ENCODE measurements at regions not wholly inside any gene's neighbourhood (a gene's known extent, or its start where the extent isn't known, plus 50 kb on each side); places are given as distances from the start of the nearest gene placed in this dataset.

- POLR2A ChIA-PET, result no interaction called here
- Histone ChIP-seq H3K79me2 (ENCODE audit: control insufficient read depth, insufficient read depth, low read length) (no peaks in the 10 kb centered on the region), H4K20me1 (ENCODE audit: control insufficient read depth, insufficient read depth, low read length, poor library complexity, severe bottlenecking) (no peaks in the 10 kb centered on the region), H3K9ac (ENCODE audit: low read length) (no peak overlapping the region), H3K4me2 (replicated peaks; ENCODE audit: low read depth, low read length, poor library complexity, severe bottlenecking) (no peak overlapping the region), H3K4me3 (ENCODE audit: control extremely low read depth in 1 of 5, extremely low read depth in 1 of 5, insufficient read depth in 1 of 5, low read depth in 2 of 5, low read length in 4 of 5) (no peak overlapping the region), H3K36me3 (replicated peaks in 1 of 2; ENCODE audit: control extremely low read depth in 1 of 2, control insufficient read depth in 1 of 2, extremely low read depth in 1 of 2, insufficient read depth in 2 of 2, low read length in 1 of 2) (no peaks in the 10 kb centered on the region), H3K27ac (ENCODE audit: low read length in 2 of 2) (no peak overlapping the region), H3K9me3 (ENCODE audit: control extremely low read depth in 1 of 3, control insufficient read depth in 2 of 3, insufficient read depth in 1 of 3, low read length in 2 of 3) (no peaks in the 10 kb centered on the region), H3K27me3 (replicated peaks in 1 of 4; ENCODE audit: control extremely low read depth in 1 of 4, control insufficient read depth in 3 of 4, insufficient read depth in 4 of 4, low read length in 3 of 4) (no peaks in the 10 kb centered on the region), H2AFZ (ENCODE audit: insufficient read depth, low read depth, low read length, poor library complexity, severe bottlenecking) (no peak overlapping the region), H3K4me1 (ENCODE audit: control insufficient read depth in 2 of 2, insufficient read depth in 2 of 2, low read length in 2 of 2) (no peaks in the 10 kb centered on the region)
- peaks cover 17% of the 10 kb centered on the region for H3K27me3 Mint-ChIP-seq
- WGBS (ENCODE audit: insufficient coverage), result 33% methylated on average over 19 of the region's 21 CpGs
- intact Hi-C loops (cut with micrococcal nuclease), result no loop called here
- CTCF ChIA-PET, result interaction anchor here (0.8 to 7.0 kb wide), 11 partner anchors 9 to 735 kb away, joined by 3 to 62 read pairs (median 5); no protein-coding TSS in a partner anchor
- H3K9me3 Mint-ChIP-seq (ENCODE audit: insufficient read depth), result no peaks in the 10 kb centered on the region
- no peaks in the 10 kb centered on the region for H3K4me1 Mint-ChIP-seq
- H3K4me3 Mint-ChIP-seq, result no peak overlapping the region
- ATAC-seq (ENCODE audit: low read depth), result peak; percentile 75
- H3K27ac Mint-ChIP-seq, result no peak overlapping the region
- TF ChIP-seq CTCF (IDR thresholded peaks at IDR 0.05) (peak; percentile 89), EZH2 (IDR thresholded peaks at IDR 0.05; ENCODE audit: borderline replicate concordance, insufficient read depth, low read depth, low read length, poor library complexity, severe bottlenecking) (no peak)
- peak; percentile 70 for DNase-seq
Measured at GRCh38 chr1:5509664-5510452, 482.4 kb downstream of the NPHP4 start.

DNA sequence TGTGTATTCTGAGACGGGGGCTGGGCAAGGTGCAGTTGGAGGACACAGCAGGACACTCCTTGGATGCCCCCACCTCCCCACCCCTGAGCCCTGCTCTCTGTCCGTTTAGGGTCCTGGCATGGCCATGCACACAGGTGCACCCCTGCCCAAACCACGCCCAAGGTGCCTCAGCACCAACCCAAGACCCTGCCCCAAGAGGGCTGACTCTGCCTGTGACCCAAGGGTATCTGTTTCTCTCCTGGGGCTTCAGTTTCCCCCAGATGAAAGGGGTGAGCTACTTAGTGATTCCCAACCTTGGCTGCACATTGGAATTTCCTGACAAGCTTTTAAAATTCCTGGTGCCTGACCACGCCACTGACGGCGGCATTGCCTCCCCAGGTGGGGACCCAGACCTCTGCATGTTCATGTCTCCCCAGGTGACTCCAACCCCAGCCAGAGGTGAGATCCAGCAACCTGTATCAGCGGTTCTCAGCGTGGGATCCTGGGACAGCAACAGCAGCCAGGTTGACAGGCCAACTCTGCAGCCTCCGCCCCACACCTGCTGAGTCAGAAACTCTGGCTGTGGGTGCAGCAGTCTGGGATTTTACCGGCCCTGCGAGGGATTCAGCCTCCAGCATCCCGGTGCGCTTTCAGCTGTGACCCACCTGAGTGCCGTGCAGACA, 483.4 kb downstream of the NPHP4 start:
- Histone ChIP-seq H3K27me3 (replicated peaks in 1 of 4; ENCODE audit: control extremely low read depth in 1 of 4, control insufficient read depth in 3 of 4, insufficient read depth in 4 of 4, low read length in 3 of 4) (no peaks in the 10 kb centered on the region), H3K27ac (ENCODE audit: low read length in 2 of 2) (no peak overlapping the region), H3K9me3 (ENCODE audit: control extremely low read depth in 1 of 3, control insufficient read depth in 2 of 3, insufficient read depth in 1 of 3, low read length in 2 of 3) (no peaks in the 10 kb centered on the region), H3K4me3 (ENCODE audit: control extremely low read depth in 1 of 5, extremely low read depth in 1 of 5, insufficient read depth in 1 of 5, low read depth in 2 of 5, low read length in 4 of 5) (no peak overlapping the region), H4K20me1 (ENCODE audit: control insufficient read depth, insufficient read depth, low read length, poor library complexity, severe bottlenecking) (no peaks in the 10 kb centered on the region), H3K4me1 (ENCODE audit: control insufficient read depth in 2 of 2, insufficient read depth in 2 of 2, low read length in 2 of 2) (no peaks in the 10 kb centered on the region), H3K4me2 (replicated peaks; ENCODE audit: low read depth, low read length, poor library complexity, severe bottlenecking) (no peak overlapping the region), H3K79me2 (ENCODE audit: control insufficient read depth, insufficient read depth, low read length) (no peaks in the 10 kb centered on the region), H3K36me3 (replicated peaks in 1 of 2; ENCODE audit: control extremely low read depth in 1 of 2, control insufficient read depth in 1 of 2, extremely low read depth in 1 of 2, insufficient read depth in 2 of 2, low read length in 1 of 2) (no peaks in the 10 kb centered on the region), H3K9ac (ENCODE audit: low read length) (no peak overlapping the region), H2AFZ (ENCODE audit: insufficient read depth, low read depth, low read length, poor library complexity, severe bottlenecking) (no peak overlapping the region)
- CTCF ChIA-PET, result interaction anchor here (1.0 to 7.0 kb wide), 3 partner anchors 31 to 465 kb away, joined by 3 to 62 read pairs (median 5); no protein-coding TSS in a partner anchor
- POLR2A ChIA-PET, result no interaction called here
- Mint-ChIP-seq H3K27ac (no peak overlapping the region), H3K4me3 (no peak overlapping the region), H3K27me3 (peaks cover 12% of the 10 kb centered on the region), H3K4me1 (no peaks in the 10 kb centered on the region), H3K9me3 (ENCODE audit: insufficient read depth) (no peaks in the 10 kb centered on the region)
- WGBS (ENCODE audit: insufficient coverage), result 81% methylated on average over 14 of the region's 14 CpGs
- ATAC-seq (ENCODE audit: low read depth), result no peak
- TF ChIP-seq EZH2 (IDR thresholded peaks at IDR 0.05; ENCODE audit: borderline replicate concordance, insufficient read depth, low read depth, low read length, poor library complexity, severe bottlenecking) (no peak), CTCF (IDR thresholded peaks at IDR 0.05) (no peak)
- DNase-seq, result no peak
- intact Hi-C loops (cut with micrococcal nuclease), result no loop called here
